Lower leg skin (tissue), 3 donors: ENCODE measurements at regions not wholly inside any gene's neighbourhood (a gene's known extent, or its start where the extent isn't known, plus 50 kb on each side); places are given as distances from the start of the nearest gene placed in this dataset.

Experiments used
- CTCF ChIP-seq, 3 donors: fragments of 450-650 bp; IDR thresholded peaks; one replicate each; pipeline ENCODE4 v1.5.1; 2016; ENCODE audit warnings: antibody characterized with exemption in 3 of 3, mild to moderate bottlenecking in 3 of 3, moderate library complexity in 2 of 3
- POLR2A ChIP-seq, 2 donors: fragments of 450-650 bp; IDR thresholded peaks; one replicate each; pipeline ENCODE4 v1.6.1; 2016 to 2017; ENCODE audit warnings: antibody characterized with exemption in 2 of 2, mild to moderate bottlenecking in 1 of 2, moderate library complexity in 1 of 2

GRCh38 chr2:187924293-187924692 lies 367.4 kb upstream of the GULP1 start:
- TF ChIP-seq CTCF (IDR thresholded peaks at IDR 0.05) (no peak), POLR2A (IDR thresholded peaks at IDR 0.05) (no peak)
